GM19023 (cell line): ENCODE measurements at regions not wholly inside any gene's neighbourhood (a gene's known extent, or its start where the extent isn't known, plus 50 kb on each side); places are given as distances from the start of the nearest gene placed in this dataset.

ENCODE experiments used
- ATAC-seq: cut with Tn5 transposase; IDR thresholded peaks from one replicate; pipeline ENCODE4 v1.9.1; 2021; ENCODE audit warnings: mild to moderate bottlenecking, moderate library complexity; ENCODE audit not compliant: unreplicated experiment

- ATAC-seq, result no peak
These were observed 1139.1 kb downstream of the CDH11 start for GRCh38 chr16:63982741-63983140.

DNA sequence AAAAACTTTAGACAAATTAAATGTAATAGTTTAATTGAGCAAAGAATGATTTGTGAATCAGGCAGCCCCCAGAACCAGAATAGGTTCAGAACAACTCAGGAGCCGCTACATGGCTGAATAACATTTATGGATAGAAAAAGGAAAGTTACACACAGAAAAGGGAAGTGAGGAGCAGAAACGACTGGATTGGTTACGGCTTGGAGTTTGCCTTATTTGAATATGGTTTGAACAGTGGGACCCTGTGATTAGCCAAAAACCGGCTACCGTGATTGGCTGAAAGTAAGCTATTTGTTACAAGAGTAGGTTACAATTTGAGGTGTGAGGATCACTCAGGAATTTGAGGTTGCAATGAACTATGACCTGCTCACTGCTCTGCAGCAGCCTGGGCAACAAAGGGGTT lies 1139.8 kb downstream of the CDH11 start:
- ATAC-seq, result no peak

- ATAC-seq, result no peak
These were observed 1140.2 kb downstream of the CDH11 start for GRCh38 chr16:63981639-63982038.

- ATAC-seq, result no peak
These were observed 1141.1 kb downstream of the CDH11 start for GRCh38 chr16:63980763-63981162.

GRCh38 chr16:63978240-63978639 lies 1143.6 kb downstream of the CDH11 start:
- no peak for ATAC-seq

- ATAC-seq, result no peak
These were observed 1145.5 kb downstream of the CDH11 start for GRCh38 chr16:63976345-63976744.

GRCh38 chr16:63975669-63976068 lies 1146.2 kb downstream of the CDH11 start:
- ATAC-seq, result no peak

- no peak for ATAC-seq
These were observed 1153.9 kb downstream of the CDH11 start for GRCh38 chr16:63967966-63968365.

GRCh38 chr16:63960321-63960720 lies 1161.5 kb downstream of the CDH11 start:
- ATAC-seq, result no peak

- no peak for ATAC-seq
These were observed 1174.8 kb downstream of the CDH11 start for GRCh38 chr16:63947022-63947421.

DNA sequence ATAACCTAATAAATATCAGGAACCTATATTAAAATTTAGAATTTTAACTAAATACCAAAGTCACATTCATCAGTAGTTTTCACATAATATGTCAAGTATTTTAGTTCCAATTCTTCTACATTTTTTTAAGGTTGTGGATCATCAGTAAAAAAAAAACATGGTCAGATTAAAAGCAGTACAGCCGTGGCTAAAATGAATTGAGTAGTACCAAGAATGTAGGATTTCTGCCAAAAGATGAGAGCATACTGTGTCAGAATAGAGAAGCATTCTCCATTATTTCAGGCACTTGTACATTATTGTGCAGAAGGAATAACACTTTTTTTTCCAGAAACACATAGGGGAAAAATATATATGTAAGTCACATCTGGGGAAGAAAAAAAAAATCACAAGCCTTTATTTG lies 1176.1 kb downstream of the CDH11 start:
- no peak for ATAC-seq

DNA sequence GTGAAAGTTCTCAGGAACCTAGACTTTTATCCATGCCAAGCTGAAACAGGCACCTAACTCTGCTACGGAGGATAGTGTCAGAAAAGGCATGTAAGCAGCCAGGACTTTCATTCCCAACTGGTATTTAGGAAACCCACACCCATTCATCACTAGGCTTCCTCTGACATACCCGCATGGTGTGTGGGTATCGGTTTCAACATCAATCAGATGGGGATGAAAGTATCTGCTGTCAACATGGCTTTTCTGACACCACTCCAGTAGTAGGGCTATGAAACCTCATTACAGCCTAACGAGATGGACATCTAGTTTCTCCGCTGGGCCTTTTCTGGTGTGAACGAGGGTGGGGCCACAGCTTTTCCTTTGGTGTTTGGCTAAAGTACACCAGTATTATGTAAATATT lies 1178.3 kb downstream of the CDH11 start:
- ATAC-seq, result no peak

DNA sequence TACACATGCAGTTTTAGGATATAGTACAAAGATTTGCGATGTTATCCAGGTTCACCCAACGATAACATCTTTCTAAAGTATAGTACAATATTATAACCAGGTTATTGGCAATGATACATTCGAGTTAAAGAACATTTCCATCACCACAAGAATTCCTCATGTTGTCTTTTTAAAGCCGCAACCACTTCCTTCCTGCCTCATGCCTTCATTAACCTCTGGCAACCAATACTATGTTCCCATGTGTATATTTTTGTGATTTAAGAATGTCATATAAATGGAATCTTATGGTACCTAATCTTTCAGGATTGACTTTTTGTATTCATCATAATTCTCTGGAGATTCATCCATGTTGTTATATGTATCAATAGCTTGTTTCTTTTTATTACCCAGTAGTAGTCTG lies 1183.2 kb downstream of the CDH11 start:
- no peak for ATAC-seq

DNA sequence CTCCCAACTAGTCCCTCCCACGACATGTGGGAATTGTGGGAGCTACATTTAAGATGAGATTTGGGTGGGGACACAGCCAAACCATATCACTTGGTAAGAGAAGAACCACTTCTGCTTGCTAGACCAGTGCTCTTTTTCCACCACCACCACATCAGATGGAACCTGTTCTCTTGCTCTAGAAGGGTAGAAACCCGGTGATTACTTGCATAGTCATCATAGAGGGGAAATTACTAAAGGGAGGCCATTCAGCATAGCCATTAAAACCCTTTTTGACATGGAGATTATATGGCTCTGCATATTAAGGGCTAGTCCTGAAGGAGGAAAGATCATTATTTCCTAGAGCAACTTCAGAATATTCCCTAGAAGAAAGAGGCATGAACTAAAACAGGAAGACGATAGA lies 1188.0 kb downstream of the CDH11 start:
- ATAC-seq, result no peak

DNA sequence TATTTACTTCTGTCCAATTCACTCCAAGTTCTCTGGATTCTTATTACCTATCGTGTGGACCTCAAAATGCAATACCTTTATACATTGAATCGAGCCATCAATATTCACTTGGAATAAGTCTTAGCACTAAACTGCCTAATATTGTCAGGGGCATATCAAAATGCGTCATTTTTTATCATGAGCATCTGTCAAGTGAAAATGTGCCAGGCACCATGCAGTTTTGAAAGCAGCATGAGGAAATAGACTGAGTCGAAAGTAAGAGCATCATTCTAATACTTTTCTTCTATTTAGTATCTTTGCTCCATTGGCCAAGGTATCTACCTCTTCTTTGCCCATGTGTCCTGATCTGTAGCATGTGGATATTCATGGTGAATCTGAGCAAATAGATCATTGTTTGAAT lies 1193.4 kb downstream of the CDH11 start:
- no peak for ATAC-seq

- no peak for ATAC-seq
These were observed 1196.6 kb downstream of the CDH11 start for GRCh38 chr16:63925221-63925620.

- no peak for ATAC-seq
These were observed 1199.3 kb downstream of the CDH11 start for GRCh38 chr16:63922560-63922959.

DNA sequence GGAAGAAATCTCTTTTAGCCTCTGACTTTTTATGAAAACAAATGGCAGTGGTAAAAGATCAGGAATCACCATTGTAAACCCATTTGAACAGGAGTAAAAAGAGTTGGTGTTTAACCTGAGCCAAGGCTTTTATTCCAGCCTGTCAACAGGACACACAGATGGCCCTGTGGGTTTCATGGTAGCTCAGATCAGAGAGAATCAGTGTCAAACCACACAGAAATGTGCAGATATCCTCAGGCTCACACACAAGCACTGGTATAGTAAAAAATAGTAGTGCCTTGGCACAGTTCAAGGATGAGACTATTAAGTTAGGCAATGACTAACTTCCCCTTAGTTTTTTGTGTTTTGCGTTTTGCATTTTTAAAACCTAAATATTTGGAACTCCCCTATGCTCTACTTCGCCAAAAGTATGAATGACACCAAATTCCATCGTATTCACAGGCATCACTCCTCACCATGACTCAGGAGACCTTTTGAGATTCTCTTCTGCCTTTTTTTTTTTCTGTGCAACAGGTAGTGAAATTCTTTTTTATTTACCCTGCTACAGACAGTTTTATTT lies 1200.0 kb downstream of the CDH11 start:
- no peak for ATAC-seq

- no peak for ATAC-seq
These were observed 1208.6 kb downstream of the CDH11 start for GRCh38 chr16:63913290-63913689.

DNA sequence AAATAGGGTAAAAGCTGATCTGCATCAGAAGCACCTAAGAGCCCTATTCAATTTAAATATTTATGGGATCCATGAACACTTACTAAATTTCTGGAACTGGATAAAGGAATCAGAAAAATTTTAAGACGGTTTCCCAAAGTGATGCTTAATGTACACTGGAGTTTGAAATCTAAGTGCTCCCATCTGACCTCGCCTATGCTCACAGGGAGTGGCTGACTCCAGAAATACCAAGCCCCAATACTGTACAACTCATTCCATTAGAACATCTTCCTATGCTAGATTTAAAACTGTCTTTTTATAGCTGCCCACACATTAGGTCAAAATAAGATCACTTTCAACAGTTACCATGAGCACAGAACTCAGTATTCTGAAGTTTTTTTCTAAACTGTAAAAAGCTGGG lies 1214.6 kb downstream of the CDH11 start:
- ATAC-seq, result no peak

GRCh38 chr16:63904930-63905329 lies 1216.9 kb downstream of the CDH11 start:
- no peak for ATAC-seq

DNA sequence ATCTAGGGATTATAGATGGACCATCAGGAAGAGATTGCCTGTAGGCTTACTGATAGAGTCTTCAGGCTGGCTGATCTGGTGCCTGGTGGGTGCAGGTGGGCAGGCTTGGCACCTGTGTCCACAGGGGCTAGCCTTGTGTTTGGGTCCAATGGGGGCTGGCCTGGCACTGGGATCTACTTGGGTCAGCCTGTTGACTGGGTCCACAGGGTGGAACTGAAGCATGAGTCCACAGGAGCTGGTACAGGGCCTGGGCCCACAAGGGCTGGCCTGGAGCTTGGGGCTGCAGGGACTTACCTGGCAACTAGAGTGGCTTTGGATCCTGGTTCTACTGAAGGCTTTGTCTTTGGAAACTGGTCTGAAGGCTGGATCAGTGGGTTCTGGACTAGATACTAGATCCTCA lies 1217.7 kb downstream of the CDH11 start:
- ATAC-seq, result no peak

- ATAC-seq, result no peak
These were observed 1225.3 kb downstream of the CDH11 start for GRCh38 chr16:63896383-63897109.
